DND-41 (cell line): ENCODE measurements at regions not wholly inside any gene's neighbourhood (a gene's known extent, or its start where the extent isn't known, plus 50 kb on each side); places are given as distances from the start of the nearest gene placed in this dataset.

Source experiments
- EZH2 ChIP-seq: IDR thresholded peaks from 3 replicates; pipeline ENCODE4 v1.6.1; 2012; ENCODE audit warnings: borderline replicate concordance, low read depth, mild to moderate bottlenecking, moderate library complexity, low read length, inconsistent platforms; ENCODE audit not compliant: severe bottlenecking
- TF ChIP-seq, protein P1 (sequence below): IDR thresholded peaks from 2 replicates; pipeline ENCODE4 v1.5.1; 2012; ENCODE audit warnings: borderline replicate concordance, low read length, moderate library complexity, mild to moderate bottlenecking; ENCODE audit not compliant: poor library complexity, severe bottlenecking; ENCODE audit errors: extremely low read depth

- TF ChIP-seq, protein P1, sequence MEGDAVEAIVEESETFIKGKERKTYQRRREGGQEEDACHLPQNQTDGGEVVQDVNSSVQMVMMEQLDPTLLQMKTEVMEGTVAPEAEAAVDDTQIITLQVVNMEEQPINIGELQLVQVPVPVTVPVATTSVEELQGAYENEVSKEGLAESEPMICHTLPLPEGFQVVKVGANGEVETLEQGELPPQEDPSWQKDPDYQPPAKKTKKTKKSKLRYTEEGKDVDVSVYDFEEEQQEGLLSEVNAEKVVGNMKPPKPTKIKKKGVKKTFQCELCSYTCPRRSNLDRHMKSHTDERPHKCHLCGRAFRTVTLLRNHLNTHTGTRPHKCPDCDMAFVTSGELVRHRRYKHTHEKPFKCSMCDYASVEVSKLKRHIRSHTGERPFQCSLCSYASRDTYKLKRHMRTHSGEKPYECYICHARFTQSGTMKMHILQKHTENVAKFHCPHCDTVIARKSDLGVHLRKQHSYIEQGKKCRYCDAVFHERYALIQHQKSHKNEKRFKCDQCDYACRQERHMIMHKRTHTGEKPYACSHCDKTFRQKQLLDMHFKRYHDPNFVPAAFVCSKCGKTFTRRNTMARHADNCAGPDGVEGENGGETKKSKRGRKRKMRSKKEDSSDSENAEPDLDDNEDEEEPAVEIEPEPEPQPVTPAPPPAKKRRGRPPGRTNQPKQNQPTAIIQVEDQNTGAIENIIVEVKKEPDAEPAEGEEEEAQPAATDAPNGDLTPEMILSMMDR: no peak
- TF ChIP-seq EZH2: no peak
Measured at GRCh38 chr17:14827396-14827919, 437.7 kb downstream of the PMP22 start.
